ENCODE measurements at regions not wholly inside any gene's neighbourhood (a gene's known extent, or its start where the extent isn't known, plus 50 kb on each side); places are given as distances from the start of the nearest gene placed in this dataset.
"Not testable (repeated sequence)": the region's sequence is repeated elsewhere in the genome, so short reads cannot be mapped to it uniquely, and the experiment has no call there.

GRCh38 chr5:12902611-12903010, 998.4 kb upstream of the CTNND2 start:
- TF ChIP-seq GATA1 (IDR thresholded peaks at IDR 0.05; ENCODE audit: low read depth, low read length) = no peak
- no peak for TF ChIP-seq POLR2A (IDR thresholded peaks at IDR 0.05; ENCODE audit: low read length)
- DNase-seq = no peak

DNA sequence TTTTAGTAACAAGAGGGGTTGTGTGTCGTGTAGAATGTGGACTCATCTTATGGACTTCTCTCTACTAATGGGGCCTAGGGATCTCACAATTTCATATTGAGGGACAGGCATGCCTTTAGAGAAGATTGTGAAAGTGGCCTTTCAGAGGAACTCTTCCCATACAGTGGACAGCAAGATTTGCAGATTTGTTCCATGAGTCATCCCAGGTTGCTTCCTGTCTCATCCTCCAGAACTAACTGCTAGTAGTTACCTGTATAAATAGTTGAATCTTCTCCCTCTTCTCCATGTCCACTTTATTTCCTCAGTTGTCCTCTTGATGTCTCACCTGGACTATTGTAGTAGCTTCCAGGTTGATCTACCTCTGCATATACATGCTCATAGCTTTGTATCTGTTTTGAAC, 997.5 kb upstream of the CTNND2 start:
- no peak for TF ChIP-seq GATA1 (IDR thresholded peaks at IDR 0.05; ENCODE audit: low read depth, low read length)
- TF ChIP-seq POLR2A (IDR thresholded peaks at IDR 0.05; ENCODE audit: low read length) = no peak
- DNase-seq = no peak

DNA sequence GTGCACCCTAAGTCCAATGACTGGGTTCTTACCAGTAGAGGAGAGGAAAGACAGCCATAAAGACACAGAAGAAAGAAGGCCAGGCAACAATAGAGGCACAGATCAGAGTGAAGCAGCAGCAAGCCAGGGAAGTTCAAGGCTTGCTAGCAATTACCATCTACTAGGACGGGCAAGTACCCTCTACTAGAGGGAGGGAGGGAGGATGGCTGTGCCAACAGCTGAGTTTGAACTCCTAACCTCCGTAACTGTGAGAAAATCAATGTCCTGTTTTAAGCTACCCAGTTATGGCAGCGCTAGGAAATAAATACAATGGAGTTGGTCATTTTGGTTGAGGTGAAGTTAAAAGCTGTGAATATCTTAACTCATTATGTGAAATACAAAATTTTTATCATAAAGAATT, 991.8 kb upstream of the CTNND2 start:
- no peak for DNase-seq
- no peak for TF ChIP-seq GATA1 (IDR thresholded peaks at IDR 0.05; ENCODE audit: low read depth, low read length)
- TF ChIP-seq POLR2A (IDR thresholded peaks at IDR 0.05; ENCODE audit: low read length) = no peak

GRCh38 chr5:12885018-12885417, 980.8 kb upstream of the CTNND2 start:
- TF ChIP-seq GATA1 (IDR thresholded peaks at IDR 0.05; ENCODE audit: low read depth, low read length) (no peak), POLR2A (IDR thresholded peaks at IDR 0.05; ENCODE audit: low read length) (no peak)
- DNase-seq = no peak

DNA sequence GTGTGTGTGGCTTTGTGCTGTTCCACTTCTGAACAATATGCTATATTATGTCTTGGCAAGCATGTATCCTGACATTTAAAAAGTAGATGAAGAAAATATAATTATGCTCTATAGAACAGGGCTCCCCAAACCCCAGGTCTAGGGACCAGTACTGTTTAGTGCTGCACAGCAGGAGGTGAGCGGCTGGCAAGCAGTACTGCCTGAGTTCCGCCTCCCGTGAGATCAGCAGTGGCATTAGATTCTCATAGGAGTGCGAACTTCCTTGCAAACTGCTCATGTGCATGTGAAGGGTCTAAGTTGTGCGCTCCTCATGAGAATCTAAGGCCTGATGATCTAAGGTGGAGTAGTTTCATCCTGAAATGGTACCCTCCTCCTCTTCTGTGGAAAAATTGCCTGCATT, 979.1 kb upstream of the CTNND2 start:
- TF ChIP-seq GATA1 (IDR thresholded peaks at IDR 0.05; ENCODE audit: low read depth, low read length) (no peak), POLR2A (IDR thresholded peaks at IDR 0.05; ENCODE audit: low read length) (no peak)
- DNase-seq = no peak

GRCh38 chr5:12876541-12877298, 972.5 kb upstream of the CTNND2 start:
- no peak for TF ChIP-seq GATA1 (IDR thresholded peaks at IDR 0.05; ENCODE audit: low read depth, low read length)
- no peak for TF ChIP-seq POLR2A (IDR thresholded peaks at IDR 0.05; ENCODE audit: low read length)
- no peak for DNase-seq

DNA sequence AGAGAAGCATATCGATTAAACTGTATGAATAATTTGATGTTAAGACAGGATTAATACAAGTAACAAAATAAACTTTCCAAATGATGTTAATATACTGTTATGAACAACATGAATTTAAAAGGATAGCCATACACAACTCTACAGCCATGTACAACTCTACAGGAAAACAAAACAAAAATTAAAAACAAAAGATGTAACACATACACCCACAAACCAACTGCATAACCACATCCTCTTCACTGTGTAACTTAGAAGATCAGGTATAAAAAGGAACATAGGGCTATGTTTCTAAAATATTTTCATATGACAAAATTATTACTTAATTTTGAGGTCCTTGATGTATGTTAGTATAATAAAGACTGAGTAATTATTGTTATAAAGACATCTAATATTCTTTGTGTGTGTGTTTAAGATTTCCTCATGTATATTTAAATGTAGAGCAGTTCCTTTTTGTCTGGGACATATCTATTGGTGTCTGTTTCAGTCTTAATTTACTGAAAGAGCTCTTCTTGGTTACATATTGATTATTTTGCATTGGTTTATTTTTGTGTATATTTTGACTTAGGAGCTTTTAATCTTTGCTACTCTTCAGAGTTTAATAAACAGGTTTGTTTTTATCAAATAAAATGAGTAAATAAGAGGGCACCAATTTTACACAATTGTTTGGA, 966.8 kb upstream of the CTNND2 start:
- no peak for DNase-seq
- no peak for TF ChIP-seq POLR2A (IDR thresholded peaks at IDR 0.05; ENCODE audit: low read length)
- no peak for TF ChIP-seq GATA1 (IDR thresholded peaks at IDR 0.05; ENCODE audit: low read depth, low read length)

- no peak for TF ChIP-seq POLR2A (IDR thresholded peaks at IDR 0.05; ENCODE audit: low read length)
- TF ChIP-seq GATA1 (IDR thresholded peaks at IDR 0.05; ENCODE audit: low read depth, low read length) = no peak
- no peak for DNase-seq
Observed at GRCh38 chr5:12865529-12865928, 961.3 kb upstream of the CTNND2 start.

- DNase-seq = no peak
- TF ChIP-seq POLR2A (IDR thresholded peaks at IDR 0.05; ENCODE audit: low read length) (no peak), GATA1 (IDR thresholded peaks at IDR 0.05; ENCODE audit: low read depth, low read length) (no peak)
Observed at GRCh38 chr5:12861886-12862654, 957.8 kb upstream of the CTNND2 start.

DNA sequence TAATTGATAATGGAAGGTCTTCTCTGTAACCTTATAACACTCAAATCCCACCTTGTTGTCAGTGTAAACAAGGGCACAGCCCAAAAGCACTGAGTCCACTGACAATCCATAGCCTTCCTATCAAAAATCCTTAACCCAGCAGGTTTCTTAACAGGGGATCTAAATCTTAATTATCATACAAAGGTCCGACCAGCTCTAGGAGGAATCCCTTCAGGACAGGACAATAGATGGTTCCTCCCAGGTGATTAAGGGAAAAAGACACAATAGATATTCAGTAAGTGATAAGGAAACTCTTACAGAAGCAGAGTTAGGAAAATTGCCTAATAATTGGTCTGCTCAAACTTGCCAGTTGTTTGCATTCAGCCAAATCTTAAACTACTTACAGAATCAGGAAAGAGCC, 951.9 kb upstream of the CTNND2 start:
- not testable (repeated sequence) for DNase-seq

- TF ChIP-seq POLR2A (IDR thresholded peaks at IDR 0.05; ENCODE audit: low read length) = no peak
- no peak for TF ChIP-seq GATA1 (IDR thresholded peaks at IDR 0.05; ENCODE audit: low read depth, low read length)
- no peak for DNase-seq
Observed at GRCh38 chr5:12854386-12854785, 950.1 kb upstream of the CTNND2 start.

- TF ChIP-seq GATA1 (IDR thresholded peaks at IDR 0.05; ENCODE audit: low read depth, low read length) (no peak), POLR2A (IDR thresholded peaks at IDR 0.05; ENCODE audit: low read length) (no peak)
- no peak for DNase-seq
Observed at GRCh38 chr5:12851761-12852160, 947.5 kb upstream of the CTNND2 start.

GRCh38 chr5:12848709-12849108, 944.5 kb upstream of the CTNND2 start:
- no peak for TF ChIP-seq POLR2A (IDR thresholded peaks at IDR 0.05; ENCODE audit: low read length)
- TF ChIP-seq GATA1 (IDR thresholded peaks at IDR 0.05; ENCODE audit: low read depth, low read length) = no peak
- DNase-seq = no peak

DNA sequence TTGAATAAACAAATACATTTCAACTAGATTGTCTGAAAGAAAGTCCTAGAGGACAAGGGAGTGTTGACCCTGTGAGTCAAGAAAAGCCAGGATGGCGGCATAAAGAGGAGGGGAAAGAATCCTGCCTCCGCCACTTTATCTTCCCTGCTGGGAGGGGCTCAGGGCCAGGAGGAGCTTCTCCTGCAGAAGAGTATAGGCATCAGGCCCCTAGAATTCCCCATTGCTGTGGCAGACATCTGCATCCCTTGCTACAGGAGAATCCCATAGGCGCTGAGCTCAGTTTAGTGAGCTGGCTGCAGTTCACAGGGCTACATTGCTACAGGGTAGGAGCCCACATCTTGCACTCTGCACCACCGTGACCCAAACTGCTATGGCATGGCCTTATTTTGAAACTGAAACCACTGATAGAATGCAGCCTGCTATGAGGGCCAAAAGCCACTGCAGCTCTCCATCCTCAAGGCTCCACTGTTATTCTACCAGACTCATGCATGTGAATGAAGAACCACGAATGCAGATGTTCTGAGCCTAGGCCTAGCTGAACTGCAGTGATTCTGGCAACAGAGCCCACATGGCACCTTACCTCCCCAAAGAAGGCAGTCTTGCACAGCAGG, 941.4 kb upstream of the CTNND2 start:
- TF ChIP-seq GATA1 (IDR thresholded peaks at IDR 0.05; ENCODE audit: low read depth, low read length) = no peak
- no peak for TF ChIP-seq POLR2A (IDR thresholded peaks at IDR 0.05; ENCODE audit: low read length)
- no peak for DNase-seq
